ENCODE measurements at regions not wholly inside any gene's neighbourhood (a gene's known extent, or its start where the extent isn't known, plus 50 kb on each side); places are given as distances from the start of the nearest gene placed in this dataset.

- H3K27ac ChIP-seq: no peak overlapping the region
These were observed 54.6 kb upstream of the CLCN4 start for GRCh38 chrX:10102046-10102704.

DNA sequence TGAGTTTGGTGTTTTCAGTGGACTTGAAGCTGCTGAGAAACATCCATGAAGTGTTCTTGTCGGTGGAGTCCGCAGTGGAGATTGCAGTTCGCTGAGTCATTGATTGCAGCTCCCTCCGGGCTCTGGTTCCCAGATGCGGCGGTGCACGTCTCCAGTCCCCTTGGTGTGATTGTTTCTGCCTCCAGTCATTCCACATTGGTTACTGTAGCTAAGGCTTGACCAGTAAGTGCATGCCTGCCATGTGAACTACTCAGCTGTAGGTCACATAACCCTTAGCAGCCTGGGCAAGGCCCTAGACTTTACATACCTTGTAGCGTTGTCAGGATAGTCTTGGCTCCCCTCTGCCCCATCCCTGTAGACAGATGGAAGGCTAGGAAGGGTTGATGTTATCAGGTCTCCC lies 53.8 kb upstream of the CLCN4 start:
- peaks cover 33% of the 10 kb centered on the region for H3K4me1 ChIP-seq (ENCODE audit: low read depth, poor library complexity, severe bottlenecking)
- no peaks in the 10 kb centered on the region for H3K36me3 ChIP-seq (ENCODE audit: insufficient read depth)

More at GRCh38 chrX:10102046-10102704, 54.6 kb upstream of the CLCN4 start:
- H3K9ac ChIP-seq: no peak overlapping the region
- H3K4me1 ChIP-seq (ENCODE audit: low read depth, poor library complexity, severe bottlenecking): peaks cover 29% of the 10 kb centered on the region
- no peaks in the 10 kb centered on the region for H3K79me2 ChIP-seq (ENCODE audit: insufficient read depth, low read depth)
- TF ChIP-seq CTCF (conservative IDR thresholded peaks at IDR 0.05; ENCODE audit: low read depth, low read length): no peak
- H3K27me3 ChIP-seq (ENCODE audit: insufficient read depth, low read depth): no peaks in the 10 kb centered on the region
- no peak overlapping the region for H3K4me3 ChIP-seq (IDR thresholded peaks at IDR 0.05; ENCODE audit: insufficient read depth, low read depth, low read length)
- H3K4me2 ChIP-seq: no peak overlapping the region
- no peaks in the 10 kb centered on the region for H4K20me1 ChIP-seq (ENCODE audit: insufficient read depth)
- H2AFZ ChIP-seq (ENCODE audit: low read depth): no peak overlapping the region
- no peaks in the 10 kb centered on the region for H3K36me3 ChIP-seq (ENCODE audit: insufficient read depth)

DNA sequence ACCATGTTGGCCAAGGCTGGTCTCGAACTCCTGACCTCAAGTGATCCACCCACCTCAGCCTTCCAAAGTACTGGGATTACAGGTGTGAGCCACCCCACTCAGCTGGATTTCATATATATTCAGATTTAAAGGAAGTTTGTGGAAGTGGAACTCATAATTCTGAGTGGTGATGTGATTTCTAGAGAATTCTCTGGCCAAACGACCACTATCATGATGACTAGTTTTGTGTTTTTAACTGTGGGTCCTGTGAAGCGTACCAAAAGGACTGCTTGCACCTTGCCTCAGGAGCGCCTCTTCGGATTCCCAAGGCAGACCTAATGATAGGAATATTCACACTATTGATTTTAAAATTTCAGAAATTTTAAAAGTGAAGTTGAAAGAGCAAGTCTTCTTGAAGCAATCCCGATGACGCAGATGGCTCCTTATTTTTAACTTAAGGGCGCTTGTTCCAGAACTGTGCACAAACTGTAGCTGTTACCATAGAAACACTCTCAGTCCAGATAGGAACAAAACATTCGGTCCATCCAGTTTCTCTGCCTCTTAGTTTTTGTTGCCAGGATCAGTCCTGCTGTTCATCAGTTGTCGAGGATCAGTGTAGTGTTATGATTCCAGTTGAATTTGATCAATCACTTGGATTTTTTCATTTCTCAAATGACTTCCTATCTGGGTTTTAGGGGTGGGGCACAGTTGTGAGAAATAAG lies 51.7 kb upstream of the CLCN4 start:
- H3K27ac ChIP-seq: no peak overlapping the region
- H3K4me3 ChIP-seq (IDR thresholded peaks at IDR 0.05; ENCODE audit: insufficient read depth, low read depth, low read length): no peak overlapping the region
- H3K9ac ChIP-seq: no peak overlapping the region
- no peak overlapping the region for H3K4me2 ChIP-seq
- H3K27me3 ChIP-seq (ENCODE audit: insufficient read depth, low read depth): no peaks in the 10 kb centered on the region
- H3K36me3 ChIP-seq (ENCODE audit: insufficient read depth): no peaks in the 10 kb centered on the region
- H3K4me1 ChIP-seq (ENCODE audit: low read depth, poor library complexity, severe bottlenecking): peaks cover 39% of the 10 kb centered on the region
- no peak for TF ChIP-seq CTCF (conservative IDR thresholded peaks at IDR 0.05; ENCODE audit: low read depth, low read length)
- no peak overlapping the region for H2AFZ ChIP-seq (ENCODE audit: low read depth)
- H4K20me1 ChIP-seq (ENCODE audit: insufficient read depth): no peaks in the 10 kb centered on the region
- no peaks in the 10 kb centered on the region for H3K79me2 ChIP-seq (ENCODE audit: insufficient read depth, low read depth)

More for the DNA sequence above, 53.8 kb upstream of the CLCN4 start:
- H3K79me2 ChIP-seq (ENCODE audit: insufficient read depth, low read depth): no peaks in the 10 kb centered on the region
- no peak overlapping the region for H3K9ac ChIP-seq
- H3K4me2 ChIP-seq: no peak overlapping the region
- no peaks in the 10 kb centered on the region for H3K27me3 ChIP-seq (ENCODE audit: insufficient read depth, low read depth)
- H3K4me3 ChIP-seq (IDR thresholded peaks at IDR 0.05; ENCODE audit: insufficient read depth, low read depth, low read length): no peak overlapping the region
- H2AFZ ChIP-seq (ENCODE audit: low read depth): no peak overlapping the region
- no peaks in the 10 kb centered on the region for H4K20me1 ChIP-seq (ENCODE audit: insufficient read depth)
- H3K27ac ChIP-seq: no peak overlapping the region
- no peak for TF ChIP-seq CTCF (conservative IDR thresholded peaks at IDR 0.05; ENCODE audit: low read depth, low read length)

DNA sequence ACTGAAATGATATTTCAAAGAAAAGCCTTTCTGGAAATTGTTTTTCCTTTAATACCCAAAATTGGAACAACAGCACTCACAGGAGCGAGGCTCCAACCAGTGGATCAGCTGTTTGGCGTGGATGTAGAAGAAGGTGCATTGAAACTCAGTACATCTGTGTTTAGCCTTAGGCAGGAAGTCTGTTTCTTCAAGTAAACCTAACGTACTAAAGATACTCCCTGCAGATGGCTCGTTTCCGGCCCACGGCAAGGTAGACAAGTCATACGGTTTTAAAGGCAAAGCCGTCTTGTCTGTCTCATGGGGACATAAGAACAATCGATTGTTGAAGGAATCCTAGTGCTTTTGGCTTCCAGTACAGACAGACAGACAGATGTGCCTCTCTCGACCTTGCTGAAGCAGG lies 50.0 kb upstream of the CLCN4 start:
- Histone ChIP-seq H3K4me2 (peak overlapping the region; percentile 33; the same call in 1 of the 2 replicates), H4K20me1 (ENCODE audit: insufficient read depth) (no peaks in the 10 kb centered on the region), H3K27me3 (ENCODE audit: insufficient read depth, low read depth) (no peaks in the 10 kb centered on the region), H3K4me1 (ENCODE audit: low read depth, poor library complexity, severe bottlenecking) (peaks cover 53% of the 10 kb centered on the region), H3K36me3 (ENCODE audit: insufficient read depth) (no peaks in the 10 kb centered on the region), H3K9ac (no peak overlapping the region), H2AFZ (ENCODE audit: low read depth) (no peak overlapping the region), H3K27ac (peak overlapping the region; percentile 36; the same call in 1 of the 2 replicates), H3K79me2 (ENCODE audit: insufficient read depth, low read depth) (no peaks in the 10 kb centered on the region), H3K4me3 (IDR thresholded peaks at IDR 0.05; ENCODE audit: insufficient read depth, low read depth, low read length) (no peak overlapping the region)
- TF ChIP-seq CTCF (conservative IDR thresholded peaks at IDR 0.05; ENCODE audit: low read depth, low read length): no peak
